CD4-positive, alpha-beta T cell treated with Interleukin-21 for 1 hour (primary cell): ENCODE measurements at regions not wholly inside any gene's neighbourhood (a gene's known extent, or its start where the extent isn't known, plus 50 kb on each side); places are given as distances from the start of the nearest gene placed in this dataset.
"Not testable (repeated sequence)": the region's sequence is repeated elsewhere in the genome, so short reads cannot be mapped to it uniquely, and the experiment has no call there.

Source experiments
- DNase-seq: peaks from one replicate; pipeline ENCODE4 v3.0.0-alpha.2; 2020

GRCh38 chr16:31703526-31704128, 170.0 kb upstream of the ZNF267 start:
- DNase-seq, result no peak

GRCh38 chr16:31704138-31704537, 169.5 kb upstream of the ZNF267 start:
- DNase-seq, result no peak

- no peak for DNase-seq
Measured at GRCh38 chr16:31705371-31705770, 168.2 kb upstream of the ZNF267 start.

GRCh38 chr16:31706318-31706717, 167.3 kb upstream of the ZNF267 start:
- no peak for DNase-seq

GRCh38 chr16:31706925-31707324, 166.7 kb upstream of the ZNF267 start:
- no peak for DNase-seq

- no peak for DNase-seq
Measured at GRCh38 chr16:31707743-31708335, 165.8 kb upstream of the ZNF267 start.

GRCh38 chr16:31708348-31708747, 165.3 kb upstream of the ZNF267 start:
- DNase-seq, result peak; percentile 23

- DNase-seq, result no peak
Measured at GRCh38 chr16:31709181-31709580, 164.4 kb upstream of the ZNF267 start.

GRCh38 chr16:31710134-31710533, 163.5 kb upstream of the ZNF267 start:
- no peak for DNase-seq

- no peak for DNase-seq
Measured at GRCh38 chr16:31710880-31711279, 162.7 kb upstream of the ZNF267 start.

- DNase-seq, result peak; percentile 7
Measured at GRCh38 chr16:31711344-31711845, 162.2 kb upstream of the ZNF267 start.

GRCh38 chr16:31712064-31712540, 161.5 kb upstream of the ZNF267 start:
- DNase-seq, result peak; percentile 8

- peak; percentile 95 for DNase-seq
Measured at GRCh38 chr16:31713071-31713944, 160.3 kb upstream of the ZNF267 start.

- DNase-seq, result peak; percentile 19
Measured at GRCh38 chr16:31713945-31714902, 159.4 kb upstream of the ZNF267 start.

- DNase-seq, result peak; percentile 10
Measured at GRCh38 chr16:31714903-31715504, 158.6 kb upstream of the ZNF267 start.

- DNase-seq, result no peak
Measured at GRCh38 chr16:31715915-31716314, 157.7 kb upstream of the ZNF267 start.

GRCh38 chr16:31718998-31719397, 154.6 kb upstream of the ZNF267 start:
- DNase-seq, result no peak

GRCh38 chr16:31727553-31727952, 146.1 kb upstream of the ZNF267 start:
- DNase-seq, result no peak

- DNase-seq, result no peak
Measured at GRCh38 chr16:31734265-31734664, 139.3 kb upstream of the ZNF267 start.

- DNase-seq, result not testable (repeated sequence)
Measured at GRCh38 chr16:31745098-31745497, 128.5 kb upstream of the ZNF267 start.

- DNase-seq, result no peak
Measured at GRCh38 chr16:31745900-31746299, 127.7 kb upstream of the ZNF267 start.
